Stimulated activated CD4-positive, alpha-beta T cell treated with anti-CD3 and anti-CD28 coated beads, Interleukin-1b, Interleukin-23, amount 100 ng/mL, for 4 hours (primary cell): ENCODE measurements at regions not wholly inside any gene's neighbourhood (a gene's known extent, or its start where the extent isn't known, plus 50 kb on each side); places are given as distances from the start of the nearest gene placed in this dataset.
"Not testable (repeated sequence)": the region's sequence is repeated elsewhere in the genome, so short reads cannot be mapped to it uniquely, and the experiment has no call there.

Source experiments
- DNase-seq, 2 donors: peaks; one replicate each; pipeline ENCODE4 v3.0.0-alpha.2; 2020; ENCODE audit warnings: low read depth in 2 of 2

- DNase-seq = no peak
These were observed 148.5 kb upstream of the GRAMD2B start for GRCh38 chr5:126274763-126275125.

- DNase-seq = no peak
These were observed 145.4 kb upstream of the GRAMD2B start for GRCh38 chr5:126277762-126278161.

- DNase-seq = no peak
These were observed 142.9 kb upstream of the GRAMD2B start for GRCh38 chr5:126280343-126280742.

DNA sequence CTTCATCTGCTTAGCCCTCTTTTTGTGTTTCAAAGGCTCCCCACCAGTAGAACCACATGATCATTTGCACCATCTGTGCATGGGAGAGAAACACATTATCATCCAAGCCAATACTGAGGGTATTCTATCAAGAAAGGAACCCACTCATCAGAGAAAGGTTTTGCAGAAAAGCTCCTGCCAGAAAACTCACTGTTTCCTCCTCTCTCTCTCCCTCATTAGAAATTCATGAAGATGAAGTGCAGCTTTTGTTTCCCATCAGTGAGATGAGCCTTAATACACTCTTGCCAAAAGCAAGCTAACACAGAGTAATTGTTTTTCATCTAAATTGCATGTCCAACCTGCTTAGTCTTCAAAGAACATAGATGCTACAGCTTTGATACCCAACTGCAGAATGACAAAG, 142.4 kb upstream of the GRAMD2B start:
- no peak for DNase-seq

DNA sequence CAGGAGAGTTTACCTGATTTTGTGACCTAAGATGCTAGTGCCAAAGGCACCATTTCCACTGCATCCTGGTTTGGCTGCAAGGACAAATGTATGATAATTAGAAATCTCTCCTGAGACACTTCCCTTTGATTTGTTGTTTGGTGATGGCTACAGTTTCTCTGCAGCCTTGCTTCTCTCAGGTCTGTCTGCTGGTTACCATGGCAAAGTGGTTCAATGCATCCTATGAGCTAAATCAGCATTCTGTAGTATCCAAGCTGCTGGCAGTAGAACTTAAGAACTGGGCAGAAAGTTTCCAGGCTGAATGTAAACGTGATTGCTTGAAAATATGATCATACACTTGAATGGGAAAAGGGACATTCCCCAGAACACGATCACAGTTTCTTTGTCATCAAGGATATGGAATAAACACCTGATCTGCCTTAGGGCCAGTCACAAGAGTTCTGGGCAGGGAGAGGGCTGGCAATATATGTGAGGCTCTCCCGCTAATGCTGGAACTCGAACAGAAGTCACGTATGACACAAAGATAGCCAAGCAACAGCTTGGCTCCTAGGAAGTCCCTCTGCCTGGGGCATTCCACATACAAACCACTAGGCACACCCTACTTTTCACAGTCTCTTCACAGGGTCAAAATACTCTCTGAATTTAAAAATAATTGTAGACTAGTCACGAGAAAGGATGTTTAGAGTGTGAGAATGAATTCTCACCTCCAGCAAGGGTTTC, 138.1 kb upstream of the GRAMD2B start:
- no peak for DNase-seq

- not testable (repeated sequence) for DNase-seq
These were observed 127.1 kb upstream of the GRAMD2B start for GRCh38 chr5:126296121-126296520.

DNA sequence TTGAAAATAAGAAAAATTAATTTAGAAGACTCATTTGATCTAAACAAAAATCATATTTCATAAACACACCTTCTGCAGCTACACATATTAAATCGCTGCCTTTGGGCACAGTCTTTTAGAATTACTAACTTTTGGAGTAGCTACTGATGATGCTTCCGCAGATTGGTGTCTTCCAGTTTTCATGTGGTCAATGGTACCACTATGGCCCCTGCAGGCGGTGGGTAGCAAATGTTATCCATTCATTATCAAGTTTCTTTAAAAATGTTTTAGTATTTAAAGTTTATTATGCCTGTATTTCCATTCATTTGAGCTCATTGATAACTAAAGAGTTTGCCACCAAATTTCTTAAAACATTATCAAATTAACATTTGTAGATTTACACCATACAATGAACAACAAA, 122.9 kb upstream of the GRAMD2B start:
- DNase-seq = no peak

DNA sequence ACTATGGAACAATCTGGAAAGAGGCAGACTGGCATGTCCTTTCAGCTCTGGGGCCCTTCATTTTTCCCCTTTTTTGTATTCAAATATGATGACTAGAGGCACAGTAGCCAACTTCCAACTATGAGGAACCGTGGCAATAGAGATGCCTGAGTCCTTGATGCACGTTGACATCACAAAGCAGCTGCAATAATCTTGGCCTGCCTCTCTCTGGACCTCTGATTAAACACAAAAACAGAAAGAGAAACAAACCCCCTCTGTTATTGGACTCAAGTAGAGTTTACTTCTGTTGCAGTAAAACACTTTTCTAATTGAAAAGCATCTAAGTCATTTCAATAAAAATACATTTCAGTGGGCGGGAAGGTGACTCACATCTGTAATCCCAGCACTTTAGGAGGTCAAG, 122.2 kb upstream of the GRAMD2B start:
- no peak for DNase-seq

DNA sequence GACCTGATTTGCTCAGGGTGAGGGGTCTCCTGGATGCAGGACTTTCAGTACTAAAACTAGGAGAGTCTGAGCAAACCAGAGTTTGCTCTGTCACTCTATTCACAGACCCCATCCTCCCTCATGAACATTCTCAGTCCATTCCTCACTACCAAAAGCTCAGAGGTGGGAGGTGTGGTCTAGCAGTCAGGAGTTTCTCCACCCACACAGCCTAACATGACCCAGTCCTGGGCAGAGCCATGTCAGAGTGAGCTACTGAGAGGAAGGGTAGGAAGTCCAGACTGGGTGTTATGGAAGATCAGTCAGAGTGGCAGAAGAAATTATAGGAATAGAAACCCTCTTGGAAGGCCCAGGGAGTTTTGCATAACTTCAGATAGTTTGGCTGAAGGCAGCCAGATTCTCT, 113.3 kb upstream of the GRAMD2B start:
- DNase-seq = no peak

GRCh38 chr5:126311766-126312165, 111.4 kb upstream of the GRAMD2B start:
- DNase-seq = no peak

DNA sequence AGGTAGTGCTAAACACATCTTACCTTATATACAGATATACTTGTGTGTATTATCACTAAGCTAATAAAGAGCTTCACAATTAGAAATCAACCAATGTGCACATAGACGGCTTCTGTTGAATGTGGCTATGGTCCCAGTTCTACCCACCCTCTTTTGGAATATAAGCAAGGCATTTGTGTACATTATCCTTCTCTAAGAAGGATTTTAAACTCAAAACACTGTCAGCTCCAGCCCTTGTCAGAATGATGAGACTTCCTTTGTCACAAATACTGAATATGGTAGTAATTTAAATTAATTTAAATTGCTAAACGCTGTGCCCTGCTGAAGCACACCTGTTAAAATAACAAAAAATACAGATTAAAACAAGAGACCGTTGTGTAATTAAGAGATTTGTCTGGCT, 107.9 kb upstream of the GRAMD2B start:
- DNase-seq = no peak

DNA sequence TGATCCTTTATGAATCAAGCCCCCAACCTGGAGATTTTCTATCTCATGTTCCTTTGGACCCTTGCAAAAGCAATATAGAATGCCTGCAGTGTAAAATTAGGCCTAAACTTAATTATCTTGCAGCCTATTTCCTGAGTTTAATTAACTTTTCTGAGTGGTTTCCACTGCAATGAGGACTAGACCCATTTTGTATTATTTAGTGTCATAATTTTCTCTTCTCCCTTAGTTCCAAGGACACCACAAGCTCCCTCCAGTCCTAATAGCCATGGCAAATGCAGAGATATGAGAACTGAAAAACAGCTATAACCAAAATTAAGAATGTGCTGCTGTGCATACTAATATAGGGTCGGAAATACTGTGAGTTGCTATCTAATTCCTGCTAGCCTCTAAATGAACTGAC, 90.9 kb upstream of the GRAMD2B start:
- DNase-seq = no peak

- DNase-seq = no peak
These were observed 88.4 kb upstream of the GRAMD2B start for GRCh38 chr5:126334760-126335159.

DNA sequence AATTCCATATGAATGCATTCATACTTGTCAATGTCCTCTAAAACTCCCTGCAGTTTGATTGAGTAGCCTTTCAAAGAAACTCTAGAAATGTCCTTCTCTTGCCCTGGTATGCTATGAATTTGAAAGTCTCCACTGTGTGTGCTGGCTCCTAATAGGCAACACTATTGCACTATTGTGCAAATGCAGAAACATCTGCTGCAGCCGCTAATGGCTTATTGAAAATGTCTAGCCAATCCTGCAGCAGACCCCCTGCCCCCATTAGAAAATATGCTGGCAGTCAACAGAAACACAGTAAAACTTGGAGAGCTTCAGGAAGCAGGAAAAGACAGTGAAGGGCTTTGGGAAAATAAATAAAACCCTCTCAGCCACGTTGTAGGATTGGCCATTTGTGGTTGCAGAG, 87.3 kb upstream of the GRAMD2B start:
- no peak for DNase-seq

DNA sequence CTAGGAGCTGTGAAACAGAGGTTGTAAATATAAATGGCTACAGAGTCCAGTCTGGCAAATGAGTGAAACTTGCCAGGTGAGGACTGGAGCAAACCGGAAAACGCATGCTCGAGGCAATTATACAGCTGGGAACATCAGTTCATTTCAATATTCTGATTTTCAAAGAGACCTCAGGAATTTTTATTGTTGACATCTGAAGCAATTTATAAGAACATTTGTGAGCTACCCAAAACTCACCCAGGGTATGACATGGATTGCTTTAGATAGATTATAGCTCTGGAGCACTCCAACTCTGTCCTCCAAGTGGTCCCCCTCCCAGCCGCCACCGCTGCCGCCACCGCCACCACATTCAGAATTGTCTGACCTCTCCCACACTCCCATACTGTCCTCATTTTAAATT, 84.6 kb upstream of the GRAMD2B start:
- no peak for DNase-seq

DNA sequence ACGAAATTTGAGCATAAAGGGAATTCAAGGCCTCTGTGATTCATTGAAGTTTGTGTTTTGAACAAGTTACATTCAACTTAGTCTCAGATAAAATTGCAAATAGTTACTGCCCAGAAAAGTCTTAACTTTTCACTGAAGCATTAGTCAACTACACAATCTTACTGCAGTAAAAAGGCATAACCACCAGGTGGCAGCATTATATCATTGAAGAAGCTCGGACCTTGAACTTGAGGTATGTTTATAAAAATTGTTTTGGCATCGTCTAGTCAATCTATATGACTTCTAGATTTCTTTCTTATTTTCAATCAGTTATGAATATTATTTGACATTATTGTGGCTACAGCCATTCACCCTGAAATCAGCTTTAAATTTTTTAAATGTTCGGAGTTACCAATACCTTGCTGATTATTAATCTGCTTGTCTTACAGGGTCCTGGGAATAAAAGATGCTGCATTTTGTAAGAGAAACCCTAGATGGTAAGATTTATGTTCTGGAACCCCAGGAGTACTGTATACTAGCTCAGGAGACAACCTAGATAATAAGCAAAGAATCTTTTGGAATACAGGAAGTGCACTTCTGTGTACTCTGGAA, 83.9 kb upstream of the GRAMD2B start:
- peak in 1 of 2 donors; percentile 57 for DNase-seq

- DNase-seq = no peak
These were observed 81.1 kb upstream of the GRAMD2B start for GRCh38 chr5:126341906-126342630.

DNA sequence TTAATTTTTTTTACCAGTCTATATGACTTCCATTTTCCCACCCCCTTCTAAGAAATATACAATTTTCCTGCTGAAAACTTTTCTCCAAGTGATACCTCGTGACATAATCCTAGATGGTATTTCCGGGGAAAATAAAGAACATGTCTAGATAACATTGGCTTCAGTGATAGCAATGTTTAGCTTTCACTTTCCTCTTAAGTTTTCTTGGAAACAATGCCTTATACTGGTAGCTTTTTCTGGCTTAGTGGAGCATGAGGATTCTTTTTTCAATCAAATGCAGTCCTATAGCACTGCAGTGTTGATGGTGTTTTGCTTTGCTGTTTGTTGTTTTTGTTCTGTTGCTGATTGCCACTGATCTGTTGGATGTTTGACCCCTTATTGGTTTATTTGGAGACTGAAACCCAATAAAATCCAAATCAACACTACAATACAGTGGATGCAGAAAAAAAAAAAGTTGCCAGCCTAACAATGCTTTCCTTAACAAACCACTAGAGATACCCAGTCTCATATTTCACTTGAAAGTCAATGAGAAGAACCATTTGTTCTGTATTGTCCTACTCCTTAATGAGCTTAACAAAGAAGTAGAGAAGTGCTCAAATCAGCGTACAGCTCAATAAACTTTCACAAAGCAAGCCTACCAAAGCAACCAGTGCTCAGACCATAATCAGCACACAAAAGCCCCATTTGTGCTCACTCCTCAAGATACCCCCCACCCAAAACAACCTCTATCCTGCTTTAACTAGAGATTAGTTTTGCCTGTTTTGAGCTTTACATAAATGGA, 74.2 kb upstream of the GRAMD2B start:
- DNase-seq = no peak

DNA sequence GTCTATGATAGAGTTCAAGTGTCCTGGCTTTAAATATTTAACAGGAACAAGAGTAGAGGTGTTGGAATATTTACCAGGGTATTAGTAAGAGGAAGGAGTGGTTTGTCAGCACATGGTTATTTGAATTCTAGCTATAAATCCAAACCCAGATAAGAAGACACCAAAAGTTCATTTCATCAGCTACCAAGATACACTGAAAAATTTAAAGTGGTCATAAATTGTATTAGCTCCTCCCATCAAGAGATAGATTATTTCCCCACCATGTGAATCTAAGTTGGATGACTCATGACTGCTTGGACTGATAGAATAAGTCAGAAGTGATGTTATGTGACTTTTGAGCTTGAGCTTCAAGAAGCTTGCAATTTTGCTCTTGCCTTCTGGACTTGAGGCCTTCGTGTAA, 72.1 kb upstream of the GRAMD2B start:
- DNase-seq = no peak

GRCh38 chr5:126354012-126354857, 69.0 kb upstream of the GRAMD2B start:
- DNase-seq = no peak
